Epithelial cell of prostate (primary cell): ENCODE measurements at regions not wholly inside any gene's neighbourhood (a gene's known extent, or its start where the extent isn't known, plus 50 kb on each side); places are given as distances from the start of the nearest gene placed in this dataset.

Experiments
- DNase-seq: peaks from one replicate; pipeline ENCODE4 v3.0.0-alpha.2; 2011; ENCODE audit warnings: low read depth, low spot score
- H3K27ac ChIP-seq: fragments of 450-650 bp; 2 replicates; pipeline ENCODE4 v1.5.1; 2017; ENCODE audit warnings: mild to moderate bottlenecking

GRCh38 chr6:159100395-159101182 lies 55.8 kb upstream of the TAGAP start:
- no peak for DNase-seq
- no peak overlapping the region for H3K27ac ChIP-seq

- no peak for DNase-seq
- H3K27ac ChIP-seq, result no peak overlapping the region
Measured at GRCh38 chr6:159099961-159100360, 55.2 kb upstream of the TAGAP start.

GRCh38 chr6:159099276-159099675 lies 54.5 kb upstream of the TAGAP start:
- H3K27ac ChIP-seq, result no peak overlapping the region
- no peak for DNase-seq

DNA sequence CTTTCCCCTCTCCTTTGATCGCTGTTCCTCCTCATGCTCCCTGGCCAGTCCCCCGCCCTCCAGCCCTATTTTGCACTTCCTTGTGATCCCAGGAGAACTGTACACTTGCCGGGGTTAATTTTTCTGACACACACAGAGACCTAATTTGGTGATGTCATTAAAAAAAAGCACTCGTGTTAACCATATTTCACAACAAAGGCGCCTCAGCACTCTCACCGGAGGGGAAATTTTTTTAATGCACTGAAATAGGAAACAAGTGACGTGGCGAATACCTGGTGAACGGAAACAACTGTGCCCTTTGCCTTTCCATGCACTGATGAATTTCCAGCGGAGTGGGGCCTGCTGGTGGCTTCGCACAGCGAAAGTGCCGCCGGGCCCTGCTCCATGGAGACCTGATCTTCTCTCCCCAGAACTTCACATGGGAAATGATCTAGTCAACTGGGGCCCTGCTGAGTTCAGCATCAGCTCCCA lies 53.9 kb upstream of the TAGAP start:
- DNase-seq, result no peak
- H3K27ac ChIP-seq, result no peak overlapping the region

DNA sequence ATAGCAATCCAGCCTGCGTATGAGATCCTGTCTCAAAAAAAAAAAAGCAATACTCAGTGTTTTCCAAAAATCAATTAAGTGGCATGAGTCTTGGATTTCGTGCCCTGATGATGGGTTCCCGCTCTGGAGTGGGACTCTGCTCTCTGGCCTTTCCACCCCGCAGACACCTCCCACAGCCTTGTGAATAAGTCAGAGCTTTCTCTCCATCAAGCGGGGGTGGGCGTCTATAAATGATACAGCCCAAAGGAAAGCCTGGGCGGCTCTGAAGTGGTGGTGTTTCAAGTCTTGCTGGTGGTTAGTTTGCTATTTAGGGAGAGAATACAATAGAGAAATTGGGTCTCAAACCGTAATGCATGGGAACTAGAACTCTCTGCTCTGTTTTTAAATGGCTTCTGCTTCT lies 52.5 kb upstream of the TAGAP start:
- H3K27ac ChIP-seq, result no peak overlapping the region
- DNase-seq, result no peak

DNA sequence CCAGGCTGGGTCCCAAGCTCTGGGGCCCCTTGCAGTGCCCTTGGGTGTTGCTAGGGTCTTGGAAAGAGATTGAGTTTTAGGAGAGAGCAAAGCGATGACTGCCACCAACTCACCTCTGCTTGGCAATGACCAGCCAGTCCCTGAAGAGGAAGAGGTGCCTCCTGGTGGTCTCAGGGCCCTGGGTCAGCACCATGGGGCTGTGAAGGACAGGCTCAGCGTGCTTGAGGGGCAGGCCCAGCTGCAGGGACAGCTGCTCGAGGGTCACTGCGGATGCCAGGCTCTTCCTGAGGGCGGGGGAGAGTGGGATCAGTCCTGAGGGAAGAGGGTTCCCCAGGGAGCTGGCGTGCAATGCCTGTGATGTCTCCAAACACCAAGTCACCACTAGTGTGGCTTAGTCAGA lies 50.8 kb upstream of the TAGAP start:
- H3K27ac ChIP-seq, result no peak overlapping the region
- DNase-seq, result no peak

DNA sequence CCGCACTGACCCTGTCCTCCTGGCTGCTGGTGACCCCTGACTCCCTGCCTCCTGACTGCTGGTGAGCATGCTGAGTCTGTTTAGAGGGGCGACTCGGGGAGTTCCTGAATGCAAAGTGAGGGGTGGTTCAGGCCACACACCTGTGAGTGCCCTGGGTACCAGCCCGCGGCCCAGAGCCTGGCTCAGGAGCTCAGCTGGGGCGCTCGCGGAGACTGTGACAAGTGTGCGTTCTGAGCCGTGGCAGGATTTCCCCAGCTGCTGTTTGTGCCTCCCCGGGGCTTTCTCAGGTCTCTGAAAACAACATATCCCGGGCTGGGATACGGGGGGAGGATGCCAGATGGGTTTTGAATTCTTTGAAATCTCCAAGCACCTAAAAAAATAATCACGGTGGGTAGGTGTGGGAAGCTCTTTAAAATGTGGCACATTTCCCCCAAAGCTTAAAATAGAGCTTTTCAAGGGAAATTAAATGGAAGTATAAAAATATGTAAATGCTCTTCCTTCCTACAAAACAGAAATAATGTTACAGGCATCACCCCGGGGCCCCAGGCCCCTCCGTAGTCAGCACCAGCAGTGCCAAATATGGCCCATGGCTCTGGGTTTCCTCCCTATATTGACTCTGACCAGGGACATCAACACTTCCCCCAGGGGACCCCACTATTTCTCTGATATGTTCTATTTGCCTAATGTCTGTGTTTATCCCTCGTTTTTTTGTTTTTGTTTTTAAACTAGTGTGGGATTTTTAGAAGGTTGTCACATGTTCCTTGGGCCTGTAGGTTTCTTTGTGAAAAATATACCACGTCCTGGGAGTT lies 49.9 kb upstream of the TAGAP start:
- no peak overlapping the region for H3K27ac ChIP-seq
- DNase-seq, result no peak
